OCI-LY7 (cell line): ENCODE measurements at regions not wholly inside any gene's neighbourhood (a gene's known extent, or its start where the extent isn't known, plus 50 kb on each side); places are given as distances from the start of the nearest gene placed in this dataset.

Source experiments
- BruUV-seq: library from RNA; stranded (reverse); fragments of 400-500 nt; replicated peaks from 2 replicates; lab custom pipeline; 2021; lab: Mats Ljungman, UMichigan
- CTCF ChIA-PET: fragments of 300-600 bp; sonication (Branson Sonifier 250); formaldehyde crosslinking; loops from one replicate; lab custom pipeline; 2022; ENCODE audit warnings: antibody characterized with exemption; ENCODE audit not compliant: unreplicated experiment; lab: Charles Lee
- POLR2A ChIA-PET: fragments of 300-600 bp; sonication (Branson Sonifier 250); formaldehyde crosslinking; loops from one replicate; lab custom pipeline; 2022; ENCODE audit warnings: antibody characterized with exemption; lab: Charles Lee
- DNase-seq: peaks from one replicate; pipeline ENCODE4 v3.0.0-alpha.2; 2015; ENCODE audit warnings: low spot score
- H2AFZ ChIP-seq: fragments of 200-600 bp; sonication (generic), shearing (Covaris generic); 2 replicates; pipeline ENCODE4 v1.6.1; 2014; ENCODE audit warnings: mild to moderate bottlenecking, antibody characterized with exemption, low read length, moderate library complexity
- H3K27ac ChIP-seq: fragments of 200-600 bp; sonication (generic); 2 replicates; pipeline ENCODE4 v1.5.1; 2014; ENCODE audit warnings: mixed run types, low read depth, mild to moderate bottlenecking, moderate library complexity, low read length, inconsistent platforms; ENCODE audit not compliant: poor library complexity, severe bottlenecking
- H3K36me3 ChIP-seq: fragments of 200-600 bp; sonication (generic); 2 replicates; pipeline ENCODE4 v1.6.1; 2014; ENCODE audit warnings: mild to moderate bottlenecking, antibody characterized with exemption, low read length, moderate library complexity, mixed read lengths; ENCODE audit not compliant: insufficient read depth
- H3K4me1 ChIP-seq: fragments of 200-600 bp; sonication (generic); 2 replicates; pipeline ENCODE4 v1.5.1; 2014; ENCODE audit warnings: mild to moderate bottlenecking, low read length; ENCODE audit not compliant: insufficient read depth, poor library complexity, severe bottlenecking
- H3K4me2 ChIP-seq: fragments of 200-600 bp; sonication (generic); 2 replicates; pipeline ENCODE4 v1.6.1; 2014; ENCODE audit warnings: mild to moderate bottlenecking, low read length
- H3K4me3 ChIP-seq: fragments of 200-600 bp; sonication (generic); 2 replicates; pipeline ENCODE4 v1.5.1; 2014; ENCODE audit warnings: mild to moderate bottlenecking, low read depth, low read length; ENCODE audit not compliant: poor library complexity, severe bottlenecking
- H3K79me2 ChIP-seq: fragments of 200-600 bp; sonication (generic); 2 replicates; pipeline ENCODE4 v1.6.1; 2016; ENCODE audit warnings: low read depth, mild to moderate bottlenecking, low read length, moderate library complexity, mixed read lengths; ENCODE audit not compliant: insufficient read depth
- H3K9me2 ChIP-seq: fragments of 200-600 bp; sonication (generic); 2 replicates; pipeline ENCODE4 v1.6.1; 2016; ENCODE audit warnings: mild to moderate bottlenecking, low read length, mixed read lengths; ENCODE audit not compliant: insufficient read depth
- H3K9me3 ChIP-seq: fragments of 200-600 bp; sonication (generic); 2 replicates; pipeline ENCODE4 v1.6.1; 2014; ENCODE audit warnings: mild to moderate bottlenecking, mixed run types, low read length, mixed read lengths
- H4K20me1 ChIP-seq: fragments of 200-600 bp; sonication (generic); 2 replicates; pipeline ENCODE4 v1.6.1; 2014; ENCODE audit warnings: mild to moderate bottlenecking, antibody characterized with exemption, low read length, moderate library complexity, mixed read lengths; ENCODE audit not compliant: insufficient read depth
- CTCF ChIP-seq: fragments of 200-600 bp; sonication (generic); conservative IDR thresholded peaks from 2 replicates; pipeline ENCODE4 v1.5.1; 2014; ENCODE audit warnings: mild to moderate bottlenecking, antibody characterized with exemption, low read length, moderate library complexity, mixed read lengths
- EZH2phosphoT487 ChIP-seq: fragments of 200-600 bp; sonication (generic); IDR thresholded peaks from 2 replicates; pipeline ENCODE4 v1.6.1; 2018; ENCODE audit warnings: low read depth, borderline replicate concordance, mild to moderate bottlenecking, mixed run types, antibody characterized with exemption, low read length, moderate library complexity, mixed read lengths
- intact Hi-C: fragments of 100-400 bp; cut with micrococcal nuclease; formaldehyde crosslinking; loops from one replicate; pipeline ENCODE4 v1.10.0; 2022; ENCODE audit not compliant: unreplicated experiment

GRCh38 chr16:85491058-85491771 is 121.9 kb upstream of the GSE1 start:
- Histone ChIP-seq H3K4me2 (no peak overlapping the region), H4K20me1 (no peaks in the 10 kb centered on the region), H3K79me2 (no peaks in the 10 kb centered on the region), H3K36me3 (no peaks in the 10 kb centered on the region), H3K4me1 (peaks cover 4% of the 10 kb centered on the region), H2AFZ (no peak overlapping the region), H3K27ac (no peak overlapping the region), H3K9me3 (no peaks in the 10 kb centered on the region), H3K9me2 (no peaks in the 10 kb centered on the region), H3K4me3 (no peak overlapping the region)
- CTCF ChIA-PET: interaction anchor here (0.7 to 1.6 kb wide), 5 partner anchors 18 to 125 kb away, joined by 3 to 6 read pairs (median 5); no protein-coding TSS in a partner anchor
- BruUV-seq: no TSS peak
- TF ChIP-seq CTCF (peak; percentile 94), EZH2phosphoT487 (no peak)
- POLR2A ChIA-PET: interaction anchor here (0.9 to 1.2 kb wide), 2 partner anchors 45 to 66 kb away, joined by 3 read pairs; no protein-coding TSS in a partner anchor
- intact Hi-C loops: loop anchor here (2.0 kb wide), 1 partner anchor 120 kb away; no protein-coding TSS in a partner anchor
- DNase-seq: peak; percentile 70

- Histone ChIP-seq H3K4me3 (no peak overlapping the region), H3K9me2 (no peaks in the 10 kb centered on the region), H3K9me3 (no peaks in the 10 kb centered on the region), H3K27ac (no peak overlapping the region), H3K4me2 (no peak overlapping the region), H4K20me1 (no peaks in the 10 kb centered on the region), H3K36me3 (no peaks in the 10 kb centered on the region), H3K79me2 (no peaks in the 10 kb centered on the region), H3K4me1 (peaks cover 4% of the 10 kb centered on the region), H2AFZ (no peak overlapping the region)
- TF ChIP-seq CTCF: no peak
- TF ChIP-seq EZH2phosphoT487: no peak
- BruUV-seq: no TSS peak
- ChIA-PET POLR2A (interaction anchor here (1.2 kb wide), 1 partner anchor 45 kb away, joined by 3 read pairs; no protein-coding TSS in a partner anchor), CTCF (interaction anchor here (0.8 to 1.6 kb wide), 3 partner anchors 38 to 124 kb away, joined by 3 to 6 read pairs (median 5); no protein-coding TSS in a partner anchor)
- intact Hi-C loops: loop anchor here (2.0 kb wide), 1 partner anchor 119 kb away; no protein-coding TSS in a partner anchor
- DNase-seq: no peak
These were observed 121.3 kb upstream of the GSE1 start for GRCh38 chr16:85491798-85492294.
